Kidney glomerular epithelial cell (primary cell): ENCODE measurements at regions not wholly inside any gene's neighbourhood (a gene's known extent, or its start where the extent isn't known, plus 50 kb on each side); places are given as distances from the start of the nearest gene placed in this dataset.
"Not testable (repeated sequence)": the region's sequence is repeated elsewhere in the genome, so short reads cannot be mapped to it uniquely, and the experiment has no call there.

Source experiments
- DNase-seq: peaks from one replicate; lab custom pipeline; 2025; lab: John Stamatoyannopoulos, UW

DNA sequence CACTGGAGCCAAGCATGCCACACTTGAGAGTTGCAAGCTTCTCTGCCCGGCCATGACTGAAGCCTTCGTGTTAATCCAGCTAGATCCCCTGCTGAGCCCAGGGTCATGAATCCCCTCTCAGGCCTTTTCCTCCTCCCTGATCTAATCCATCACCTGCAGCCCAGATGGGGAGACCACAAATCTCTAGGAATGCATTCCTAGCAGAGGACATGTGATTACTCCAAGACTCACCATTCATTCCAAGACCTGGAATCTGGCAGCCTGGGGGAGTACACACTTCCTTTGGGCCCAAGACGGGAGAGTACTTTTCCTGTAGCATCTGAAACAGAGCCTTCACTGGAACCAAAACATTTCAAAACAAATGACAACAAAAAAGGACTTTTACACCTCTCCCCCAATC is 269.3 kb upstream of the NFIA start:
- DNase-seq, result no peak

DNA sequence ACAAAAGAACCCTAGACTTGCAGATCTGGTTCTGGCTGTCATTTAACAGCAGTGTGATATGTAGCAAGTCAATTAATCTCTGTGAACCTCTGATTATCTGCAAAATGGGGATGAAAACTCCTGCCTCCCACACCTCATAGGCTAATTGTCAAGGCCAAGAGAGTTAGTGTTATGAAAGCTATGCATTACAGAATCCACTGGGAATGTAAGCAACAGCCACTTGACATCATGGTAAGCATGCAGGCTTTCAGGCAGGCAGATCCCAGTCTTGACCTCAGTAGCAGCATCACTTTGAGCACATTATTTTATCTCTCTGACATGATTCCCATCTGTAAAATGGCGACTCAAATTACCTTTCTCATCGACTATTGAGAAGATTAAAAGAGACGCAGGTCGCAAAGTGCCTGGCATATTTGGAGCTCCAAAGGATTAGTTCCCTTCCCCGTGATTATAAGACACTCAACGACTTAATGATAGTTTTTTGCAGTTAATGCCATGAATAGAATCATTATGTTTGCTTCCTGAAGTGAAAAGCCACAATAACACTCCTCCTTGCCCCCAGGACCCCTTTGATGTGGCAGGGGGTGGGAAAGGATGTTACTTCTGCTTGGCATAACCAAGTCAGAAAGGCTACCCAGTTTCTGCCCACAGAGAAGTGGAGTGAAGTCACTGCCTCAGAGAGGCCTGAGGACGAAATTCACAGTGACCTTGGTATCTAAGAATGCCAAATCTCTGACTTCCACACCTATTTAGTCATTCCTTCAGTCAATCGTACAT is 273.0 kb upstream of the NFIA start:
- no peak for DNase-seq

- DNase-seq, result no peak
Measured at GRCh38 chr1:60808676-60809075, 273.7 kb upstream of the NFIA start.

GRCh38 chr1:60802884-60803283 is 279.5 kb upstream of the NFIA start:
- no peak for DNase-seq

DNA sequence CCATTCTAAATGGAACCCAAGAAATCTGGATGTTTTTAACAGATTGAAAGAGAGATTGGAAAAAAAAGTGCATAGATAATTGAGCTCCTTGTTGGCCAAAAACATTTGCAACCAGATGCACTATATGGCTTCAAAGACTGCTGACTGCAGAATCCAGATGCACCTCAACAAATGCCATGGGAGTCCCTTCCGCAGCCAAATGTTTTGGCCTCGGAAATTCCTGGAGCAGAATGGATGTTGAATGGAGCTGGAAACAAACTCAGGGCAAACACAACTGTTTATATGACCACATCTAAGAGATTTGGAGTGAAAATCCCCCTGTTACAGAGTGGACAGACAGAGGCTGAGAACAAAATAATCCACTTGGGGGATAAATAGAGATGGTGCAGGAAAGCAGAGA is 285.0 kb upstream of the NFIA start:
- no peak for DNase-seq

DNA sequence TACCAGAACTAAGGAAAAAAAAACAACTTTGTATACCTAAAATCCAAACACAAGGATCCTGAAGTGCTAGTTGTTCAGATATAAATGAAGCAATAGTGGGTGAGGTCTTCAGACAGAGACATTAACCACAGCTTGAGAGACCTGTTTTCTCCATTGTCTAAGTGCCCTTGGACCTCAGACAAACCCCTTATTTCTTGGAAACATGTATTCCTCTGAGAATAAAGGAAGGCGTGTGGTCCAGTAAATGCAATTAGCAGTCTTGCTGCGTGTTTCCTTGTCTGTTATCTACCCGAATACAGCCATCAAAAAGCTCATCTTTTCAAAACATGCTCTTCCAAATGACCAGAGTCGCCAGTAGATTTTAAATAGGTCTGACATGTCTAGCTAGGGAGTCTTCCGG is 291.1 kb upstream of the NFIA start:
- DNase-seq, result no peak

DNA sequence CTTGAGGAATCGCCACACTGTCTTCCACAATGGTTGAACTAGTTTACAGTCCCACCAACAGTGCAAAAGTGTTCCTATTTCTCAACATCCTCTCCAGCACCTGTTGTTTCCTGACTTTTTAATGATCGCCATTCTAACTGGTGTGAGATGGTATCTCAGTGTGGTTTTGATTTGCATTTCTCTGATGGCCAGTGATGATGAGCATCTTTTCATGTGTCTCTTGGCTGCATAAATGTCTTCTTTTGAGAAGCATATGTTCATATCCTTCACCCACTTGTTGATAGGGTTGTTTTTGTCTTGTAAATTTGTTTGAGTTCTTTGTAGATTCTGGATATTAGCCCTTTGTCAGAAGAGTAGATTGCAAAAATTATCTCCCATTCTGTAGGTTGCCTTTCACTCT is 309.3 kb upstream of the NFIA start:
- not testable (repeated sequence) for DNase-seq

GRCh38 chr1:60769082-60769481 is 313.3 kb upstream of the NFIA start:
- DNase-seq, result no peak

- DNase-seq, result peak; percentile 20
Measured at GRCh38 chr1:60765204-60765603, 317.2 kb upstream of the NFIA start.

- no peak for DNase-seq
Measured at GRCh38 chr1:60764489-60764888, 317.9 kb upstream of the NFIA start.

DNA sequence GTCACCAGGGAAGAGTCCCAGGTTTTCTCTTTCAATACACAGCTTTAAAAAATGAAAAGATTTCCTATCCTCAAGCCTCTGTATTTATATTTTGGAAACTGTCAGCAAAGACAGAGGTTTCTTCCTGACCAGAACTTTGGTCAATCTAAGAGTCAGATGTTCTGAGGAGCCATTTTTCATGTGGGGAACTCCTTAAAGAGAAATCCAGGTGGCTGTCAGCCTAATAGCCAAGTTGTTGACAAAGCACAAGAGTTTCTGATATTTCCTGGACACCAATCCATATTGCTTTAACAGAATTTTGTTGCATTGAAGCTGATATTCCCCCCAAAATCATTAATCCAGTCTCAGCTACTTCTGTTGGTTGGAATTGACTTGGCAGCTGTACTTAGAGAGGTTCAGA is 318.6 kb upstream of the NFIA start:
- no peak for DNase-seq

GRCh38 chr1:60762911-60763310 is 319.4 kb upstream of the NFIA start:
- DNase-seq, result no peak

DNA sequence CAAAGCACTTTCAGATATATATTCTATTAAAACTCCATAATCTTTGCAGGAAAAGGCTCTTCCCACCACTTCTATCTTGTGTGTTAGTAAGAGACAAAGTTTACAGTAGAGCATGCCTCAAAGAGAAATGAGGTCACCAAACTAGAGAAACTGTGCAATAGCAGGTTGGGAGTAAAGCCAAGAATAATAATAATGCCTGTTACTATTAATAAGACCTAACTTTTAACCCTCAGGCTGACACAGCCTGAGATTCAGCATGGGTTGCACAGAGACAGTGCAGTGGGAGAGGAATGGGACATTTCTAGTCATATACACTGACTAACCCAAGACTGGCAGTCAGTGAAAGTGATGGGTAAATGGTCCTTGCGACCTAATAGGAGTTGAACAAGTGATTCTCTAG is 320.2 kb upstream of the NFIA start:
- DNase-seq, result peak; percentile 63

DNA sequence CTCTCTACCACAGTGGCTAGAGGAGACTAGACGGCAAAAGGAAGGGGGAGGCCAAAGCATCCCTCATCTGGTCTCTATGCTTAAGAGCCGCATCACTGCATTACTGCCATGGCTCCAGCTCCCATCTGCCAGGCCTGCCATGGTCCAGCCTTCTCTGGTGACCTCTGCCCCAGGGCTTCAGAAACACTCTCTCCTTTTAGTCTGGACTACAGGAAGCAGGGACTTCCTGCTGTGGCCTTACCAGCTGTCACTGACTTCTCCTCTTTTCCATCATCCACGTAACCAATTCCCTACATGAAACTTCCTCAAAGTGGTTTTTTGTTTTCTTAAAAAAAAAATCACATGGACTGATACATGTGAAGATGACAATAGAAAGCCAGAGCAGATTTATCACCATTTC is 323.1 kb upstream of the NFIA start:
- no peak for DNase-seq

- no peak for DNase-seq
Measured at GRCh38 chr1:60757485-60757884, 324.9 kb upstream of the NFIA start.

GRCh38 chr1:60753036-60753900 is 329.1 kb upstream of the NFIA start:
- DNase-seq, result no peak

- no peak for DNase-seq
Measured at GRCh38 chr1:60751306-60751705, 331.1 kb upstream of the NFIA start.

GRCh38 chr1:60747353-60747752 is 335.0 kb upstream of the NFIA start:
- DNase-seq, result no peak

GRCh38 chr1:60746278-60746791 is 336.0 kb upstream of the NFIA start:
- no peak for DNase-seq

DNA sequence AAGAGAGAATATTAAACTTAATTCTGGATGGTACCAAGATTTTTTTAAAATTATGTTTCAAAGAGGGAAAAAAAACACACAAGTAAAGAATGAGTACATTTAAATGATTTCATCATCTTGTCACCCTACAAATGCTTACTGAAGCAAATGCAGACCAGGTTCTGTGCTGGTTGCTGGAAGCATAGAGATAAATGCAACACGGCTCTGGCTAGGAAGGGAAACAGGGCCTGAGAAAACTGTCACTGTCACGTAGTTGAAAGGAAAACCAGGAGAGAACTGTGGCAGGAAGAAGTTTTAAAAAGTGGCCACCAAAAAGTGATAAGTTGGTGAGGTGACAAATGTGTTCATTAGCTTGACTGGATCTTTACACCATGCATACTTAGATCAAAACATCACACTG is 336.9 kb upstream of the NFIA start:
- DNase-seq, result no peak

- DNase-seq, result no peak
Measured at GRCh38 chr1:60742339-60742738, 340.0 kb upstream of the NFIA start.

DNA sequence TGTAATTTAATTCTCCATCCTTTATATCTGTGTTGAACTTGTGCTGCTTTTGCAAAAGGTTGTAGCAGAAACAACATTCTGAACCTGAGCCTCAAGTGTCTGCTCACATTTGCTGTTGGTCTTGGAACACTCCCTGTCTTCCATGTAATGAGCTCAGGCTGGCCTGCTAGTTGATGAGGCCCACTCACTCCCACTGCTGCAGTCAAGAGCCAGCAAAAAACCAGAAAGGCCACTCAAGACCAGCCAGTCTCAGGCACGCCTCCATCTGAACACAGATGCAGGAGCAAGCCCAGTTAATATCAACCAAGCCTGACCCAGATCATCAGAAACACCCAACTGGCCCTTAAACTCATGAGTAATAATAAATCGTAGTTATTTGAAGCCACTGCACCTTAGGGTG is 342.2 kb upstream of the NFIA start:
- DNase-seq, result no peak

GRCh38 chr1:60739729-60740128 is 342.6 kb upstream of the NFIA start:
- no peak for DNase-seq
